NB4 (cell line): ENCODE measurements at regions not wholly inside any gene's neighbourhood (a gene's known extent, or its start where the extent isn't known, plus 50 kb on each side); places are given as distances from the start of the nearest gene placed in this dataset.
A peak's percentile ranks its signal among the peaks of the same experiment; 100 is the strongest.

ENCODE experiments used
- DNase-seq: peaks from one replicate; pipeline ENCODE4 v3.0.0; 2010; ENCODE audit warnings: low read depth
- H3K4me3 ChIP-seq: one replicate; pipeline ENCODE4 v1.5.1; 2011; ENCODE audit warnings: mild to moderate bottlenecking, low read depth, low read length, moderate library complexity
- CTCF ChIP-seq: IDR thresholded peaks from one replicate; pipeline ENCODE4 v1.5.1; 2012; ENCODE audit warnings: low read depth, low read length
- MAX ChIP-seq: IDR thresholded peaks from 2 replicates; pipeline ENCODE4 v1.6.1; 2011; ENCODE audit warnings: low read depth, low read length
- MYC ChIP-seq: IDR thresholded peaks from 2 replicates; pipeline ENCODE4 v1.6.1; 2011; ENCODE audit warnings: low read depth, low read length
- POLR2A ChIP-seq: IDR thresholded peaks from 2 replicates; pipeline ENCODE4 v1.6.1; 2011; ENCODE audit warnings: mild to moderate bottlenecking; ENCODE audit not compliant: insufficient read length; ENCODE audit errors: extremely low read depth

DNA sequence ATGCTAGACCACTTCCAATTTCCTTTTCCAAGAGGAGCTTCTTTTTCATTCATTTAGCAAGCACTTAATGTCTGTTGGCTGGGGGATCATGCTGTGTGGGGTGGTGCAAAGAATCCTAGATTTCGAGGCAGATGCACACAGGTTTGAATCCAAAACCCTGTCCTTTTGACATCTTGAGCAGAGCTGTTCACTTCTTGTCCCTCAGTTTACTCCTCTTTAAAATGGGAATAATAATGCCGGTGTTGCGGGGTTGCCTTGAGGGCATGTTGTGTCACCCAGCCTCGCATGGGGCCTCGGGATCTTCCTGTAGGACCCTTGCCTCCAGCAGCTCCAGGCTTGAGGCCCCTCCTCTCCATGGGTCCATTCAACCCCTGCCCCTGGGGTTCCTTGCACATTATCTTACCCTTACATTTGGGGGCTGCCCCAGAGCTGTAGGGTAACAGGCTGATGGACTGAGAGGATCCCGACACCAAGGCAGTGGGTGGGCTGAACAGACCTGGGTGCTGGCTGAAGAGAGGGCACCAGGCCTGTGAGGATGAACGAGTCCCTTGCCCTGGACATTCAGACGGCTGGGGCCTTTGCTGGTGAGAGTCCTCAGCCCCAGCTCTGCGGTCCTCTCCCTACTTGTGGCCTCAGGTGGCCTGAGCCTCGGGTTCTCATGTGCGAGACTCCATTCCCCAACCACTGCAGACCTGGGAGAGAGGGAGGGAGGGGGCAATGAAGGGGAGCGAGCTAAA lies 145.8 kb downstream of the BARX1 start:
- no peak overlapping the region for H3K4me3 ChIP-seq
- no peak for DNase-seq
- no peak for TF ChIP-seq POLR2A
- TF ChIP-seq MYC: no peak
- no peak for TF ChIP-seq CTCF
- TF ChIP-seq MAX: no peak

- no peak for TF ChIP-seq CTCF
- no peak for TF ChIP-seq MAX
- TF ChIP-seq POLR2A: no peak
- TF ChIP-seq MYC: no peak
- DNase-seq: no peak
- H3K4me3 ChIP-seq: no peak overlapping the region
Observed at GRCh38 chr9:93808115-93809029, 146.8 kb downstream of the BARX1 start.

DNA sequence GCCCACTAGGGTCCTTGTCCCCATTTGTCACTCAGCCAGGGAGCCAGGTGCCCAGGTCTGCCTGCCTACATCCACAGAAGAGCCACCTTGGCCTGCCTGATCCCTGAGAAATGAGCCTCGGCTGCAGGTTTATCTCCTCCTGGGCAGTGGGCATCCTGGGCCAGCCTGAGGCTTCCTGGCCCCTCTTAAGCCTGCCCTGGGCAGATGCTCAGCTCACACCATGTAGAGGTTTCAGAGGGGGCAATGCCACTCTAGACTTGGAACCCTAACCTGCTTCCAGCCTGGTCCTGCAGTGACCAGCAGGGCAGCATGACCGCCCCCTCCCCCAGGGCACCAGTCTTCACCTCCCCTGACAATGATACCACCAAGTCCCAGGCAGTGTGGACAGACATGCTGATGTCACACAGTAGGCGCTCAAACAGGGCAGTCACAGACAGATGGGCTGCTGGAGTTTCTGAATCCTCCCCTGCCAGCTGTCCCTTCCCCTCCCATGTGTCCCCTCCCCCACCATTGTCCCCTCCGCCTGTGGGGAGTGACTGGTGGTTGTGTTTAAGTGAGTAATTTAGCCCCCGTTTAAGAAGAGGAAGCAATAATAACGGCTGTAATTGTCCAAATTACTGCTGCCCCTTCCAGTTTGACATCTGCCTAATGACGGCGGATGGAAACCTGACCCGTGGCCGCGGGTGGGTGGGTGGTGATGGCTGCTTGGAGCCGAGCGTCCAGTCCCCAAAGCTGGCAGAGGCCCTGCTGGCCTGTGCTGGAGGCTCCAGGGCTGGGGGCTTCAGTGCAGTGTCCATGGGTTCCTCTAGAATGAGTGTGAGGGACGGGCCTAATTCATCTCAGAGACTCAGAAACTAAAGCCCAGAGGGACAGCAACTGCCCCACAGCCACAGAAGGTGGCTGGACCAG lies 147.7 kb downstream of the BARX1 start:
- peak; percentile 17 for DNase-seq
- TF ChIP-seq MYC (no peak), MAX (no peak), CTCF (no peak), POLR2A (no peak)
- H3K4me3 ChIP-seq: no peak overlapping the region

- no peak for TF ChIP-seq CTCF
- no peak for TF ChIP-seq MYC
- TF ChIP-seq MAX: no peak
- TF ChIP-seq POLR2A: no peak
- no peak overlapping the region for H3K4me3 ChIP-seq
- DNase-seq: no peak
Observed at GRCh38 chr9:93801581-93802284, 153.4 kb downstream of the BARX1 start.

GRCh38 chr9:93801120-93801519 lies 154.0 kb downstream of the BARX1 start:
- TF ChIP-seq POLR2A (no peak), MAX (no peak), MYC (no peak), CTCF (no peak)
- no peak for DNase-seq
- no peak overlapping the region for H3K4me3 ChIP-seq
